ENCODE measurements at regions not wholly inside any gene's neighbourhood (a gene's known extent, or its start where the extent isn't known, plus 50 kb on each side); places are given as distances from the start of the nearest gene placed in this dataset.

DNA sequence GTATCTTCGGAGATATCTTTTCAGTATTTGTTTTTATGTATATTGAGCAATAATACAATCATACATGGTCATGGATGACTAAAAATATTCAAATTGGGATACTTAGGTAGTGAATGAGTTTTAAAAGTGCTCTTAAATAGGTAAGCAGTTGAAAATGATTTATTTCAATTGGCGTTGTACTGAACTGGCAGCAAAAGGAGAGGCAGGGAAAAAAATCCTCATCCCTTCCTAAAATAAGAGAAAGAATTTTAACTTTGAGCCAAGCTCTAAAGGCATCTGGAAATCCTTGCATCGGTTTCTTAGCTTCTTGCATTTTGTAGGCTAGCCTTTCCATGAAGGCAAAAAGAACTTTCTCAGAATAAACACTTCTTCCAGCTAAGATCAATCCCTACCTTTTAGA is 125.2 kb downstream of the MGST1 start:
- TF ChIP-seq CTCF (IDR thresholded peaks at IDR 0.05; ENCODE audit: insufficient read depth, low read depth, low read length) = no peak
- TF ChIP-seq EZH2 (IDR thresholded peaks at IDR 0.05; ENCODE audit: insufficient read depth, low read length) = no peak

All from astrocyte (in vitro differentiated cells and primary cell).